GM21447 (cell line): ENCODE measurements at regions not wholly inside any gene's neighbourhood (a gene's known extent, or its start where the extent isn't known, plus 50 kb on each side); places are given as distances from the start of the nearest gene placed in this dataset.

ENCODE experiments used
- ATAC-seq: cut with Tn5 transposase; IDR thresholded peaks from one replicate; pipeline ENCODE4 v1.9.1; 2021; ENCODE audit not compliant: unreplicated experiment

DNA sequence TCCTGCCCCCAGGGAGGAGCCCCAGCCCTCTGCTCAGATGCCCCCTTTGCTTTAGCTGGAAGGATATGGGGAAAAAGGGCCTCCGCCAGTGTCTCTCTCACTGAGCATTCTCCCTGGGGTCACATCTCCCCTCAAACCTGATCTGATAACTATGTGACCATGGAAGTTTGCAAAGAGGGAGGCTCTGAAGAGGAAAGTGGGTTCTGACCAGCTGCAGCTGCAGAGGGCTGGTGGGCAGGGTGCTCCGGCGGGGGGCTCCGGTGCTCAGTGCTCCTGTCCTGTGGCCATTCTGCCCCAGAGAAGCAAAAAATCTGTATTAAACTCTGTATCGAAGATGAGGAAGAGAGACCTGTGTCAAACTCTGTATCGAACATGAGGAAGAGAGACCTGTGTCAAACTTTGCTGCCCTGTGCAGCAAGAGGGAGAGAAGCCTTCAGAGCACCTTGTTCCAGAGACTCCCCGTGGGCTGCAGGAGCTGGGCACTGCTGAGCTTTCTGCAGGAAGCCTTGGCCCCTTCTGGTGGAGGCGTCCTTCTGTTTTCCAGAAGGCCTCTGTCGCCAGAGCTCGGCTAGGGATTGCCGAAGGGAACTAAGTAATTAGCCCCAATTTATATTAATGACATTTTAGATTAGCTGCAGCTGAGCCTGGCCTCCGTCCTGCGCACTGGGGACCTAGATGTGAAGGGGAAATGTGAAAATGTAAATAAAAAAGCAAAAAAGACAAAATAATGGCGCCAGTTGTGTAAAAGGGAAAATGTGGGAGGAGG lies 186.2 kb upstream of the C1orf174 start:
- ATAC-seq = no peak

DNA sequence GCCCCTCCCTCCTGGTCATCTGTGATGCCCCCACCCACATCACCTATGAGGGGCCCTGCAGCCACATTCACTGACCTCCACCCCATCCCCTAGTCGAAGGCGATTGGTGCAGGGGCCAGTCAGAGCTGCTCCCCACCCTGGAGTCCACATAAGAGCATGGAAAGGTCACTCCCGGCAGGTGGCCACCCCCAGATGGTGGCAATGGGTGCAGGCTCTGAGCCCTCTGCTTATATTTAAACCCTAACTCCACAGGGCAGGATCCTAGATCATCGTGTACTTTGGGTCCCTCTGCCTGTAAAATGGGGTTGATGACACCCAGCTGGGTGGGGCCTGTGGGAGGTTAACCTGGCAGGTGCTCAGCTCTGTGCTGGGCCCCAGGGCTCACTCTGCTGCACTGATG lies 186.8 kb upstream of the C1orf174 start:
- no peak for ATAC-seq

- ATAC-seq = no peak
These were observed 187.7 kb upstream of the C1orf174 start for GRCh38 chr1:4087530-4088420.

GRCh38 chr1:4088676-4089075 lies 188.6 kb upstream of the C1orf174 start:
- no peak for ATAC-seq

GRCh38 chr1:4089421-4090175 lies 189.5 kb upstream of the C1orf174 start:
- no peak for ATAC-seq

GRCh38 chr1:4090556-4090955 lies 190.5 kb upstream of the C1orf174 start:
- ATAC-seq = no peak

DNA sequence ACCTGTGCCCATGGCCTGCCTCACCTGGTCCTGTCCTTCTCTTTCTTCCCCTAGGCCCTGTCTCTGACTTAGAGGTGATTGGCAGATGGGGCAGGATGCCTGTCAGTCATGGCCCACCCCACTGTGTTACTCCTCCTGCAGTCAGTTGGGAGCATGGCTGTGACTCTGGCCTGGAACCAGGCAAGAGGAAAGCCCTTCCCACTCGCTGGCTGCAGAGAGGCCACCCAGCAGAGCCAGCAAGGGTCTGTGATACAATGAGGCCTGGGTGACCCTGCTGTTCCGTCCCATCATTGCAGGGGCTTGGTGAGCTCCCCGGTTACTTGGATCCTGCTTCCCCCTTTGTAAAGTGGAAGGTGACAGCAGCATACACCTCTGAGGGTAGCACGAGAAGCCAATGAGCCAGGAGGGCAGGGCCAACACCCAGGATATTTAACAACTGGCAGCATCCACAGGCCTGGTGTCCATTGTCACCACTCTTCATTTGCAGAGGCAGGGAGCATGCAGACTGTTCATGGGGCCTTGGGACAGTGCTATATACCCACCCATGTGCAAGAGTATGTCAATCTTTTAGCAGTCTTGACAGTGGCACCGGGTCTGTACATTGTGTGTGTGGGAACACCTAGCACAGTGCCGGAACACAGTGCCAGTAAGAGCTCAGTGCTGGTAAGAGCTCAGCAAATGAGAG lies 191.0 kb upstream of the C1orf174 start:
- ATAC-seq = no peak

GRCh38 chr1:4091996-4092395 lies 191.9 kb upstream of the C1orf174 start:
- ATAC-seq = no peak

GRCh38 chr1:4093856-4094565 lies 193.9 kb upstream of the C1orf174 start:
- no peak for ATAC-seq

DNA sequence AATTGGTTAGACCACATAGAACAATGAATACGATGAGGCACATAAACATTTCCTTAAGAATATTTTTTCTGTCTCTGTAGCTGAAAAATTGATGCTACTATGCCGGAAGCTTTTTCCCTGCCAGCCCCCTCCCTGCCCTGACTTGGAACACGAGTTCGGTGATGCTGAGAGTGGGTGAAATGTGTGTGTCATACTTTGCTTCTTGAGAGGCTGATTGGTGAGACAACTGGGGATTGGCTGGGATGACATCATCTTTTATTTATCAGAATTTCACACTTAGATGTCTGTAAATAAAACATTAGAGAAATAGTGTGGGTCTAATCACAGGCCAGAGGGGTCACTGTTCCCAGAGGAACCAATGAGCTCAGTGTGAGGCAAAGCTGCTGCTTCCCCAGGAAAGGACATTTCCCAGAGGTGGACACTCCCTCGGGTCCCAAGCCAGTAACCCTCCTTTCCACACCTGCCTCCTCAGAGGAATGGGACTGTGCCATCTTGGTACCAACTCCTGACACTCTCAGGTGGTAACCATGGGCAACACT lies 195.4 kb upstream of the C1orf174 start:
- ATAC-seq = no peak

GRCh38 chr1:4101459-4102161 lies 201.5 kb upstream of the C1orf174 start:
- ATAC-seq = no peak

- no peak for ATAC-seq
These were observed 205.3 kb upstream of the C1orf174 start for GRCh38 chr1:4105300-4105880.

- ATAC-seq = no peak
These were observed 206.7 kb upstream of the C1orf174 start for GRCh38 chr1:4106731-4107130.

DNA sequence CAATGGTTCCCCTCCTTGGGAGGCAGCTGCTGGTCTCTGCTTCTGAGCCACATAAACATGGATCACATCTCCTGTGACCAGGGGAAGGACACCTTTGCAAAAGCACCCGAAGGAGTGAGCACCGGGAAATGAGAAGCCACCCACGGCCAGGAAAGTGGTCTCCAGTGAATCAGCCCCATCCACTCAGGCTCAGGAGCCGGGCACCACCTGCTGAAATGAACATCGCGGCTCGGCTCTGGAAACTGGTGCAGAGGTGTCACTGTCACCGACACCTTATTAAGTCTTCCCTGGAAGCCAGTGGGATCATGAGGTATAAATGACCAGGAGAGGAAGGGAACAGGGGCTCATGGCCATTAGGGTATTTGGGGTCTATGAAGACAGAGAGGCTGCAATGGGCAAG lies 207.2 kb upstream of the C1orf174 start:
- ATAC-seq = no peak

GRCh38 chr1:4108331-4108730 lies 208.3 kb upstream of the C1orf174 start:
- ATAC-seq = no peak

- no peak for ATAC-seq
These were observed 208.9 kb upstream of the C1orf174 start for GRCh38 chr1:4108758-4109627.

DNA sequence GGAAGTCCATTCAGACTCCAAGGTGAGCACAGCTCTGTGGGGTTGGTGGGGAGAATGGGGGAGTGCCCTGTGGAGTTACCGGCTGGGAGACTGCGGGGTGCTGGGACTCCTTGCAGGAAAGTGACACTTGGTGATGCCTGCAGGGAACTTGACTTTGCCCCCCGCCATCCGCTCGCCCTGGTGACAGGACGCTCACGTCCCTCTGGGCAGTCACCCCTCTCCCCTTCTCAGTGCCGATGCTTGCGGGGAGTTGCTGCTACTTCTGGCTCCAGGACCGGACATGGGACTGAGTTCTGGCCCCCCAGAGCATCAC lies 209.5 kb upstream of the C1orf174 start:
- ATAC-seq = no peak

- ATAC-seq = no peak
These were observed 210.8 kb upstream of the C1orf174 start for GRCh38 chr1:4110888-4111287.
